IMR-90 (cell line): ENCODE measurements at regions not wholly inside any gene's neighbourhood (a gene's known extent, or its start where the extent isn't known, plus 50 kb on each side); places are given as distances from the start of the nearest gene placed in this dataset.

Experiments
- ATAC-seq: fragments of 200-7000 bp; cut with Tn5 transposase; 2 replicates; pipeline ENCODE4 v1.9.1; 2020; ENCODE audit warnings: low read depth, mild to moderate bottlenecking, moderate library complexity
- BruUV-seq: library from RNA; stranded (reverse); fragments of 400-500 nt; replicated peaks from 2 replicates; lab custom pipeline; 2021; lab: Mats Ljungman, UMichigan
- CTCF ChIA-PET: fragments of 300-600 bp; formaldehyde crosslinking; extraction: SDS; loops from one replicate; lab custom pipeline; 2021; ENCODE audit warnings: antibody characterized with exemption; lab: Yijun Ruan, JAX
- POLR2A ChIA-PET: fragments of 300-600 bp; sonication (Branson Sonifier 250); formaldehyde crosslinking; loops from one replicate; lab custom pipeline; 2022; ENCODE audit warnings: antibody characterized with exemption; ENCODE audit not compliant: unreplicated experiment; lab: Charles Lee
- DNase-seq: peaks from one replicate; pipeline ENCODE4 v3.0.0; 2013
- H2AFZ ChIP-seq: replicated peaks from 2 replicates; pipeline ENCODE3; 2013; ENCODE audit warnings: low read length, mild to moderate bottlenecking; ENCODE audit not compliant: poor library complexity
- H2AK5ac ChIP-seq: 2 replicates; pipeline ENCODE4 v1.6.1; 2013; ENCODE audit warnings: low read depth, low read length, inconsistent platforms
- H2AK9ac ChIP-seq: replicated peaks from 2 replicates; pipeline ENCODE3; 2013; ENCODE audit warnings: mild to moderate bottlenecking, low read depth, low read length, moderate library complexity; ENCODE audit not compliant: poor library complexity
- H2BK120ac ChIP-seq: 2 replicates; pipeline ENCODE4 v1.6.1; 2013; ENCODE audit warnings: low read depth, low read length, inconsistent platforms
- H2BK15ac ChIP-seq: 3 replicates; pipeline ENCODE4 v1.6.1; 2013; ENCODE audit warnings: low read depth, low read length, inconsistent platforms
- H2BK20ac ChIP-seq: 2 replicates; pipeline ENCODE4 v1.6.1; 2013; ENCODE audit warnings: low read depth, mild to moderate bottlenecking, inconsistent platforms, low read length, moderate library complexity
- H2BK5ac ChIP-seq: 2 replicates; pipeline ENCODE4 v1.6.1; 2013; ENCODE audit warnings: mild to moderate bottlenecking, low read depth, low read length, inconsistent platforms; ENCODE audit not compliant: poor library complexity, severe bottlenecking
- H3K14ac ChIP-seq: replicated peaks from 2 replicates; pipeline ENCODE4 v1.6.1; 2013; ENCODE audit warnings: low read depth, low read length, inconsistent platforms
- H3K18ac ChIP-seq: 2 replicates; pipeline ENCODE4 v1.6.1; 2013; ENCODE audit warnings: low read depth, low read length, control low read depth
- H3K23ac ChIP-seq: 2 replicates; pipeline ENCODE4 v1.6.1; 2013; ENCODE audit warnings: low read depth, low read length, inconsistent platforms
- H3K27ac ChIP-seq: 2 replicates; pipeline ENCODE4 v1.5.1; 2013; ENCODE audit warnings: mild to moderate bottlenecking, control low read depth, low read length; ENCODE audit not compliant: insufficient read depth
- H3K27me3 ChIP-seq: 2 replicates; pipeline ENCODE4 v1.6.1; 2013; ENCODE audit warnings: low read length; ENCODE audit not compliant: control insufficient read depth, insufficient read depth
- H3K36me3 ChIP-seq: 2 replicates; pipeline ENCODE4 v1.6.1; 2013; ENCODE audit warnings: low read length, mixed read lengths; ENCODE audit not compliant: control insufficient read depth, insufficient read depth
- H3K4ac ChIP-seq: 2 replicates; pipeline ENCODE4 v1.6.1; 2013; ENCODE audit warnings: low read depth, low read length, inconsistent platforms
- H3K4me1 ChIP-seq: 2 replicates; pipeline ENCODE4 v1.6.1; 2013; ENCODE audit warnings: low read length, mixed read lengths; ENCODE audit not compliant: control insufficient read depth, insufficient read depth
- H3K4me2 ChIP-seq: 2 replicates; pipeline ENCODE4 v1.6.1; 2013; ENCODE audit warnings: low read depth, mild to moderate bottlenecking, control low read depth, low read length, moderate library complexity
- H3K4me3 ChIP-seq: 2 replicates; pipeline ENCODE4 v1.5.1; 2013; ENCODE audit warnings: low read depth, mild to moderate bottlenecking, control low read depth, low read length, moderate library complexity; ENCODE audit not compliant: insufficient read depth
- H3K56ac ChIP-seq: 2 replicates; pipeline ENCODE4 v1.6.1; 2013; ENCODE audit warnings: low read length, inconsistent platforms; ENCODE audit not compliant: insufficient read depth; ENCODE audit errors: extremely low read depth
- H3K79me1 ChIP-seq, 2 experiments: 2 replicates each; pipeline ENCODE4 v1.6.1; 2013; ENCODE audit warnings: low read length in 2 of 2, inconsistent platforms in 1 of 2, low read depth in 1 of 2
- H3K9ac ChIP-seq: 2 replicates; pipeline ENCODE4 v1.6.1; 2013; ENCODE audit warnings: low read depth, low read length, control low read depth
- H3K9me1 ChIP-seq: 2 replicates; pipeline ENCODE4 v1.6.1; 2013; ENCODE audit warnings: low read length, inconsistent platforms; ENCODE audit not compliant: insufficient read depth
- H3K9me3 ChIP-seq: 2 replicates; pipeline ENCODE4 v1.6.1; 2013; ENCODE audit warnings: low read length; ENCODE audit not compliant: control insufficient read depth, insufficient read depth
- H4K20me1 ChIP-seq: 2 replicates; pipeline ENCODE4 v1.6.1; 2013; ENCODE audit warnings: low read length, inconsistent platforms; ENCODE audit not compliant: insufficient read depth
- H4K5ac ChIP-seq: 2 replicates; pipeline ENCODE4 v1.6.1; 2013; ENCODE audit warnings: mild to moderate bottlenecking, low read depth, low read length, control low read depth
- H4K8ac ChIP-seq, 2 experiments: 2 replicates each; pipeline ENCODE4 v1.6.1; 2013; ENCODE audit warnings: low read depth in 2 of 2, low read length in 2 of 2, control low read depth in 1 of 2, inconsistent platforms in 1 of 2
- H4K91ac ChIP-seq: 2 replicates; pipeline ENCODE4 v1.6.1; 2013; ENCODE audit warnings: low read depth, low read length, inconsistent platforms; ENCODE audit not compliant: insufficient read depth
- POLR2A ChIP-seq: IDR thresholded peaks from 2 replicates; pipeline ENCODE4 v1.6.1; 2012; ENCODE audit warnings: mild to moderate bottlenecking, low read depth, low read length
- RAD21 ChIP-seq: IDR thresholded peaks from 2 replicates; pipeline ENCODE4 v1.6.1; 2012; ENCODE audit warnings: low read length, improper control_type of control experiment
- WGBS, 2 experiments: methylation state at CpG; one replicate each; pipeline versions ENCODE4 v1.1.5 to v1.1.7; 2013; ENCODE audit warnings: missing lambda C conversion rate in 2 of 2; ENCODE audit not compliant: insufficient read length in 1 of 2; ENCODE audit errors: extremely low coverage in 2 of 2; 5-methylcytosine and 5-hydroxymethylcytosine counted together
- dilution Hi-C: fragments of 300-500 bp; cut with HindIII; formaldehyde crosslinking; loops from one replicate; pipeline ENCODE4 v1.14.3; 2018; ENCODE audit warnings: low sequenced_read_pairs; ENCODE audit not compliant: unreplicated experiment
- in situ Hi-C: fragments of 300-500 bp; cut with MboI; formaldehyde crosslinking; loops from 3 replicates; pipeline ENCODE4 v1.14.3; 2019; ENCODE audit warnings: low sequenced_read_pairs, inconsistent platforms, mixed read lengths
- intact Hi-C: fragments of 100-400 bp; cut with micrococcal nuclease; formaldehyde crosslinking; loops from 2 replicates; pipeline ENCODE4 v1.10.0; 2022

- POLR2A ChIA-PET, result interaction anchor here (0.6 kb wide), 1 partner anchor 165 kb away, joined by 3 read pairs; no protein-coding TSS in a partner anchor
Measured at GRCh38 chr2:53504507-53504906, 263.1 kb upstream of the CHAC2 start.

More at GRCh38 chr2:53504507-53504906, 263.1 kb upstream of the CHAC2 start:
- Histone ChIP-seq H3K56ac (no peak overlapping the region), H2AFZ (no peak overlapping the region), H2AK9ac (no peak overlapping the region), H3K79me1 (no peaks in the 10 kb centered on the region), H3K9ac (no peak overlapping the region), H4K20me1 (no peaks in the 10 kb centered on the region), H3K4me3 (no peak overlapping the region), H4K91ac (peak overlapping the region; percentile 23; the same call in 1 of the 2 replicates), H2AK5ac (no peak overlapping the region), H3K4me2 (no peak overlapping the region), H3K14ac (no peak overlapping the region), H3K4me1 (peaks cover 9% of the 10 kb centered on the region), H3K36me3 (no peaks in the 10 kb centered on the region), H2BK15ac (peak overlapping the region; percentile 81; the same call in 1 of the 3 replicates), H3K4ac (no peak overlapping the region), H3K27ac (no peak overlapping the region), H3K9me3 (no peaks in the 10 kb centered on the region), H3K18ac (peak overlapping the region; percentile 70; the same call in 1 of the 2 replicates), H3K23ac (no peak overlapping the region), H4K8ac (no peak overlapping the region), H2BK20ac (peak overlapping the region; percentile 71), H3K27me3 (no peaks in the 10 kb centered on the region), H3K9me1 (peaks cover 2% of the 10 kb centered on the region; the same call in 1 of the 2 replicates), H2BK120ac (peak overlapping the region; percentile 59), H2BK5ac (no peak overlapping the region), H4K5ac (peak overlapping the region; percentile 74; the same call in 1 of the 2 replicates)
- ATAC-seq (no peak), DNase-seq (no peak)
- intact Hi-C loops, result no loop called here
- in situ Hi-C loops, result no loop called here
- CTCF ChIA-PET, result interaction anchor here (0.6 to 1.4 kb wide), 2 partner anchors 11 to 13 kb away, joined by 3 to 5 read pairs; no protein-coding TSS in a partner anchor
- no TSS peak for BruUV-seq
- dilution Hi-C loops, result no loop called here
- no peak for TF ChIP-seq POLR2A
- no peak for TF ChIP-seq RAD21
- 0% methylated on average over 1 of the region's 3 CpGs; no CpG with 5 or more reads in 1 of the 2 experiments for WGBS, 2 experiments
